Psoas muscle (tissue), 7 donors: ENCODE measurements at regions not wholly inside any gene's neighbourhood (a gene's known extent, or its start where the extent isn't known, plus 50 kb on each side); places are given as distances from the start of the nearest gene placed in this dataset.

Experiments used
- ATAC-seq, 4 donors: fragments of 200-7000 bp; cut with Tn5 transposase; one replicate each; pipeline ENCODE4 v1.9.1; 2020; ENCODE audit warnings: moderate library complexity in 3 of 4, mild to moderate bottlenecking in 2 of 4
- DNase-seq, 2 donors: peaks; one replicate each; pipeline ENCODE4 v3.0.0-alpha.2; 2020
- H3K27ac ChIP-seq: fragments of 200-600 bp; one replicate; pipeline ENCODE4 v1.8.0; 2022
- H3K27me3 ChIP-seq, 3 donors: fragments of 200-600 bp in 1 of 3; one replicate each; pipeline versions ENCODE4 v1.6.1 to v1.8.0; 2013 to 2022; ENCODE audit warnings: low read length in 2 of 3, mild to moderate bottlenecking in 2 of 3, moderate library complexity in 1 of 3; ENCODE audit not compliant: insufficient read depth in 3 of 3
- H3K36me3 ChIP-seq, 2 donors: fragments of 200-600 bp in 1 of 2; one replicate each; pipeline versions ENCODE4 v1.6.1 to v1.8.0; 2013 to 2022; ENCODE audit warnings: low read depth in 1 of 2, mild to moderate bottlenecking in 1 of 2, moderate library complexity in 1 of 2; ENCODE audit not compliant: insufficient read depth in 1 of 2
- H3K4me1 ChIP-seq: fragments of 200-600 bp; one replicate; pipeline ENCODE4 v1.8.0; 2022
- H3K4me3 ChIP-seq: fragments of 200-600 bp; one replicate; pipeline ENCODE4 v1.8.0; 2022; ENCODE audit warnings: mild to moderate bottlenecking
- H3K9me3 ChIP-seq: fragments of 200-600 bp; one replicate; pipeline ENCODE4 v1.8.0; 2022
- CTCF ChIP-seq: fragments of 200-600 bp; IDR thresholded peaks from one replicate; pipeline ENCODE4 v1.8.0; 2022; ENCODE audit warnings: antibody characterized with exemption
- WGBS, 3 donors: extraction: QIAGEN DNeasy Blood & Tissue Kit; methylation state at CpG; one replicate each; pipeline versions ENCODE4 v1.1.6 to v1.1.7; 2013; 5-methylcytosine and 5-hydroxymethylcytosine counted together
- intact Hi-C, 2 donors: fragments of 100-400 bp; cut with DNase I; formaldehyde crosslinking; loops; one replicate each; pipeline versions ENCODE4 v1.11.0 to v1.14.2; 2022
- donor health status: healthy with polysubstance abuse.
- donor health status: DM: no; HTN: no; CAD: no; lungs with moderate emphysema.
- donor health status: Bipolar disorder and iron deficiency.
- donor health status: healthy.
- donor health status: DM: yes; HTN: yes; CAD: no.
- donor health status: DM: no; HTN: no; CAD: no.
- donor health status: DM: yes; HTN: yes; CAD: no.

- no peak for TF ChIP-seq CTCF
- no peaks in the 10 kb centered on the region for H3K36me3 ChIP-seq
- WGBS, 3 donors = 93 to 96% (median 95%) methylated on average over 7 of the region's 7 CpGs
- no peaks in the 10 kb centered on the region for H3K9me3 ChIP-seq
- H3K27me3 ChIP-seq = no peaks in the 10 kb centered on the region
- DNase-seq (no peak), ATAC-seq (no peak)
- no peak overlapping the region for H3K27ac ChIP-seq
- intact Hi-C loops = no loop called here
- no peak overlapping the region for H3K4me3 ChIP-seq
- no peaks in the 10 kb centered on the region for H3K4me1 ChIP-seq
Observed at GRCh38 chr11:76298255-76298654, 82.7 kb downstream of the THAP12 start.

DNA sequence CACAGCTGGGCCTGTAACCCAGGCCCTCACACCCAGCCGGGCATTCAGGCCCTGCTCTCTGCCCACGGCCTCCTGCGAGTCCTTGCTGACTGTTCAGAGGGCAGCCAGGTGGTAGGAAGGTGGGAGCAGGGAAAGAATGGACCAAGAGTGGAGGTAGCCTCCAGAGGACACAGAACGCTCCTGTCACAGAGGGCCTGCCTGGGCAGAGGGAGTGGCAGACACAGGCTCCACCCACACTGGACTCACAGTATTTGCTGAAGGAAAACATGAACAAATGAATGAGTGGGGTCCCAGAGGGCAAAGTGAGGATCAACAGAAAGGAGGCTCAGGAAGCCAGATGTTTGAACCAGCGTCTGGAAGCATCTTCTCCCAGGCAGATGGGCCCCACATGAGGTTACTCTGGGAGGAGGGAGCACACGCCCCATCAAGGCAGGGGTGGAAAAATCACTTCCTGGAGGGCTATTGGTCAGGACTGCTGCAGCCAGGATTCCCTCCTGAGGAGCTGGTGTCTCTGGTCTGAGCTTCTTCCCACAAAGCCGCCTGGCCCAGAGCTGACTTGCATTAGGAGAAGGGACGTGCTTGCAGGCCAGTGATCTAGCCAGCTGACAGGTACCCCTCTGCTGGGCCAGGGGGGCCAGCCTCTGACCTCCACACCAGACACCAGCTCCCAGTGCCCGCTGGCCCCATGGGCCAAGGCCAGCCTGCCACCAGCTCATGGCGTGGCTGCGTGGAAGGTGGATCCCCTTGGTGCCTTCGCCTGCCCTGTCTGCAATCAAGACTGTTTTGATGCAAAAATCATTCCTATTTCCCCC lies 84.0 kb downstream of the THAP12 start:
- DNase-seq = no peak
- 80 to 88% (median 83%) methylated on average over 12 of the region's 12 CpGs for WGBS, 3 donors

GRCh38 chr11:76293189-76293631 lies 86.9 kb upstream of the WNT11 start:
- no peaks in the 10 kb centered on the region for H3K9me3 ChIP-seq
- H3K27ac ChIP-seq = no peak overlapping the region
- no peak for TF ChIP-seq CTCF
- no peak overlapping the region for H3K4me3 ChIP-seq
- H3K27me3 ChIP-seq = no peaks in the 10 kb centered on the region
- H3K36me3 ChIP-seq = no peaks in the 10 kb centered on the region
- no peaks in the 10 kb centered on the region for H3K4me1 ChIP-seq
- 52 to 60% (median 58%) methylated on average over 11 of the region's 11 CpGs for WGBS, 3 donors
- DNase-seq (no peak), ATAC-seq (no peak)
- intact Hi-C loops = no loop called here

More for the DNA sequence above, 84.0 kb downstream of the THAP12 start:
- H3K36me3 ChIP-seq = no peaks in the 10 kb centered on the region
- intact Hi-C loops = no loop called here
- no peaks in the 10 kb centered on the region for H3K27me3 ChIP-seq
- no peak overlapping the region for H3K27ac ChIP-seq
- no peaks in the 10 kb centered on the region for H3K9me3 ChIP-seq
- no peaks in the 10 kb centered on the region for H3K4me1 ChIP-seq
- no peak for ATAC-seq
- TF ChIP-seq CTCF = no peak
- no peak overlapping the region for H3K4me3 ChIP-seq

DNA sequence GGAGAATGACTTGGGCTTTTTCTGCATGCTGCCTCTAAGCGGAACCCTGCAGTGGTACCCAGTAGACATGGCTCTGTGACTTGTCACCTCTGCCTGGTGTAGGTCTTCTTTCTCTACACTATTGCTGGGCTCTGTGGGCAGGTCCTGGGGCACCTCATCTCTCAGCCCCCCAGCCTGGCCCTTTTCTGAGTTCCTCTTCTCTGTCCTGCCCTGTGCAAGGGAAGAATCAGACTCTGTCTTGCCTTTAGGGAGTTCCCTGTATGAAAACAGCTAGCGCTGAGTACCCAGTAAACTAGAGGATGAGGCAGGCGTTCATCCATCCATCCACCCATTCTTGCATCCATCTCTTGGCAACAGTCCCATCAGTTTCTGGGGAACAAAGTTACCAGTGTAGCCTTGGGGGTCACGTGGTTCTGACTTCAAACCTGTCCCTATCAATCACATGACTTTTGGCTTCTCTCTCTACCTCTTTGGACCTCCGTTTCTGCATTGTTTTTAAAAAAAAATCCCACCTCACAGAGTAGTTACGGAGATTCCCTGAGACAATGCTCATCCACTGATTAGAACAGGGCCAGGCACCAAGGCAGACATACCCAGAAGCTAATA lies 86.4 kb upstream of the WNT11 start:
- Histone ChIP-seq H3K27ac (no peak overlapping the region), H3K9me3 (no peaks in the 10 kb centered on the region), H3K4me1 (no peaks in the 10 kb centered on the region), H3K27me3 (no peaks in the 10 kb centered on the region), H3K36me3 (no peaks in the 10 kb centered on the region), H3K4me3 (no peak overlapping the region)
- intact Hi-C loops = no loop called here
- ATAC-seq (no peak), DNase-seq (no peak)
- WGBS, 3 donors = 58 to 66% (median 63%) methylated on average over 6 of the region's 6 CpGs
- TF ChIP-seq CTCF = no peak
